Neuronal stem cell (in vitro differentiated cells): ENCODE measurements at regions not wholly inside any gene's neighbourhood (a gene's known extent, or its start where the extent isn't known, plus 50 kb on each side); places are given as distances from the start of the nearest gene placed in this dataset.
"Not testable (repeated sequence)": the region's sequence is repeated elsewhere in the genome, so short reads cannot be mapped to it uniquely, and the experiment has no call there.

Source experiments
- DNase-seq: peaks from one replicate; pipeline ENCODE4 v3.0.0-alpha.2; 2013; ENCODE audit warnings: low spot score
- H2AFZ ChIP-seq: one replicate; pipeline ENCODE4 v1.6.1; 2013; ENCODE audit warnings: mild to moderate bottlenecking, low read length, inconsistent platforms
- H2AK5ac ChIP-seq: 2 replicates; pipeline ENCODE4 v1.6.1; 2013; ENCODE audit warnings: low read depth, mild to moderate bottlenecking, inconsistent platforms, low read length, moderate library complexity, mixed read lengths
- H2BK120ac ChIP-seq: 2 replicates; pipeline ENCODE4 v1.6.1; 2013; ENCODE audit warnings: low read depth, mild to moderate bottlenecking, inconsistent platforms, low read length, moderate library complexity, mixed read lengths
- H2BK12ac ChIP-seq: one replicate; pipeline ENCODE4 v1.6.1; 2013; ENCODE audit warnings: low read length, inconsistent platforms
- H2BK15ac ChIP-seq: 2 replicates; pipeline ENCODE4 v1.6.1; 2013; ENCODE audit warnings: mild to moderate bottlenecking, low read length, inconsistent platforms, mixed read lengths
- H2BK5ac ChIP-seq: one replicate; pipeline ENCODE4 v1.6.1; 2013; ENCODE audit warnings: inconsistent platforms, mild to moderate bottlenecking, low read length, moderate library complexity
- H3K14ac ChIP-seq: one replicate; pipeline ENCODE4 v1.6.1; 2013; ENCODE audit warnings: low read length, inconsistent platforms
- H3K18ac ChIP-seq: 2 replicates; pipeline ENCODE4 v1.6.1; 2013; ENCODE audit warnings: low read length, inconsistent platforms
- H3K23ac ChIP-seq: 2 replicates; pipeline ENCODE4 v1.6.1; 2013; ENCODE audit warnings: low read depth, mild to moderate bottlenecking, mixed read lengths, low read length, inconsistent platforms; ENCODE audit not compliant: poor library complexity
- H3K27ac ChIP-seq: replicated peaks from 3 replicates; pipeline ENCODE4 v1.5.1; 2013; ENCODE audit warnings: low read length, inconsistent platforms
- H3K27me3 ChIP-seq, 3 experiments: 2 replicates each; pipeline ENCODE4 v1.6.1; 2013; ENCODE audit warnings: low read length in 3 of 3, mild to moderate bottlenecking in 2 of 3, inconsistent platforms in 1 of 3, low read depth in 1 of 3, mixed read lengths in 1 of 3, moderate library complexity in 1 of 3; ENCODE audit not compliant: control insufficient read depth in 3 of 3, insufficient read depth in 3 of 3
- H3K36me3 ChIP-seq, 2 donors: replicated peaks in 1 of 2; 2 replicates each; pipeline ENCODE4 v1.6.1; 2013; ENCODE audit warnings: low read length in 2 of 2; ENCODE audit not compliant: control insufficient read depth in 2 of 2, insufficient read depth in 2 of 2
- H3K4ac ChIP-seq: 2 replicates; pipeline ENCODE4 v1.6.1; 2013; ENCODE audit warnings: inconsistent platforms, mild to moderate bottlenecking, low read length, moderate library complexity
- H3K4me1 ChIP-seq, 2 donors: 1 replicate in 1 of 2; 2 replicates in 1 of 2; pipeline ENCODE4 v1.6.1; 2013; ENCODE audit warnings: low read length in 2 of 2, low read depth in 1 of 2; ENCODE audit not compliant: control insufficient read depth in 2 of 2, insufficient read depth in 1 of 2
- H3K4me2 ChIP-seq: one replicate; pipeline ENCODE4 v1.6.1; 2013; ENCODE audit warnings: mild to moderate bottlenecking, low read length, inconsistent platforms; ENCODE audit not compliant: insufficient read depth, poor library complexity, severe bottlenecking
- H3K4me3 ChIP-seq, 2 donors: 2 replicates each; pipeline ENCODE4 v1.5.1; 2013; ENCODE audit warnings: low read length in 2 of 2, mild to moderate bottlenecking in 2 of 2, inconsistent platforms in 1 of 2, moderate library complexity in 1 of 2
- H3K79me1 ChIP-seq: one replicate; pipeline ENCODE4 v1.6.1; 2013; ENCODE audit warnings: low read depth, mild to moderate bottlenecking, inconsistent platforms, low read length, moderate library complexity
- H3K9ac ChIP-seq: one replicate; pipeline ENCODE4 v1.6.1; 2013; ENCODE audit warnings: mild to moderate bottlenecking, low read depth, low read length, inconsistent platforms; ENCODE audit not compliant: poor library complexity
- H3K9me3 ChIP-seq, 2 donors: replicated peaks in 1 of 2; 2 replicates each; pipeline versions ENCODE3 to v1.6.1; 2013; ENCODE audit warnings: low read length in 2 of 2, mild to moderate bottlenecking in 2 of 2, inconsistent platforms in 1 of 2, low read depth in 1 of 2, mixed read lengths in 1 of 2, moderate library complexity in 1 of 2; ENCODE audit not compliant: control insufficient read depth in 2 of 2, insufficient read depth in 1 of 2
- H4K8ac ChIP-seq: one replicate; pipeline ENCODE4 v1.6.1; 2013; ENCODE audit warnings: low read depth, mild to moderate bottlenecking, inconsistent platforms, low read length, moderate library complexity
- H4K91ac ChIP-seq: one replicate; pipeline ENCODE4 v1.6.1; 2013; ENCODE audit warnings: low read length, low read depth, mild to moderate bottlenecking, inconsistent platforms; ENCODE audit not compliant: poor library complexity
- WGBS, 2 donors: extraction: QIAGEN DNeasy Blood & Tissue Kit; methylation state at CpG; one replicate each; pipeline ENCODE4 v1.1.7; 2013; ENCODE audit warnings: missing lambda C conversion rate in 2 of 2, mixed read lengths in 1 of 2; ENCODE audit not compliant: insufficient read length in 2 of 2, insufficient replicate concordance in 1 of 2; ENCODE audit errors: extremely low coverage in 2 of 2; 5-methylcytosine and 5-hydroxymethylcytosine counted together

DNA sequence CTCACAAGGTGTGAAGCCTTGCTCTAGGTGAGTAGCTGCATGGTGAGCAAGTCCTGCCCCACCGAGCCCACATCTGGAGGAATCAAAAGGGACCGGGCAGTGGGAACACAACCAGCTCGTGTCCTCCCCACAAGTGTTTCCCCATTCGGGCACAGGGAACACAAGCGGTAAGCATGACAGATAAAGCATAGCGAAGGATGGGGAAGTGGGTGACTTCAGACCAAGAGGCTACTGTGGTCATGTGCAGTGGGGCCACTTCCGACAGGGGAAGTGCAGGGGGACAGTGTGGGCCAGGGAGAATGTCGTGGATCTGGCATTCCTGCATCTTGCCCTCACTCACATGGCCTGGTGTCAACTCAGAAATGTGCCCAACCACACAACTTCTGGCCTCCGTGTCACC lies 306.2 kb downstream of the FAM72C start:
- Histone ChIP-seq H3K9ac (no peak overlapping the region), H3K79me1 (no peaks in the 10 kb centered on the region), H2AK5ac (no peak overlapping the region), H3K14ac (no peak overlapping the region), H3K4ac (no peak overlapping the region), H3K18ac (no peak overlapping the region), H2BK5ac (no peak overlapping the region), H4K8ac (no peak overlapping the region), H3K27ac (no peak overlapping the region), H2BK120ac (no peak overlapping the region), H4K91ac (no peak overlapping the region), H3K4me1 (no peaks in the 10 kb centered on the region), H2BK12ac (no peak overlapping the region), H3K27me3 (peaks cover 0 to 16% (median 5%) of the 10 kb centered on the region in 3 experiments), H3K4me2 (no peak overlapping the region), H3K4me3 (no peak overlapping the region), H3K36me3 (no peaks in the 10 kb centered on the region), H2BK15ac (no peak overlapping the region), H3K23ac (no peak overlapping the region), H3K9me3 (no peaks in the 10 kb centered on the region), H2AFZ (no peak overlapping the region)
- DNase-seq: no peak
- WGBS, 2 donors: no CpG with 5 or more reads among the region's 9 CpGs

DNA sequence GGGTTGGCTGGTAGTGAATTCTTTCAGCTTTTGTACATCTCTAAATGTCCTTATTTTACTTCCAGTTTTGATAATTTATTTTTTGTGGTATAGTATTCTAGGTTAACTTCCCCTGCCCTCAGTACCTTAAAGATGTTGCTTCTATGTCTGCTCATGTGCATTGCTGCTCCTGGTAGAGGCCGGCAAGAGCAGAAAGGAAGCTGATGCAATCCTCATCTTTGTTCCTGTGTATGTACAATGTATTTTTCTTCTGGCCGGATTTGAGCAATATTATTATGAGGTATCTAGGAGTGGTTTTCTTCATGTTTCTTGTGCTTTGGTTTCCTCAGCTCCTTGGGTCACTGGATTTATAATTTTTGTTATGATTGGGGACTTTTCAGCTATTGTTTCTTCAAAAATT lies 308.7 kb downstream of the FAM72C start:
- peaks cover 0 to 24% (median 5%) of the 10 kb centered on the region in 3 experiments for H3K27me3 ChIP-seq

DNA sequence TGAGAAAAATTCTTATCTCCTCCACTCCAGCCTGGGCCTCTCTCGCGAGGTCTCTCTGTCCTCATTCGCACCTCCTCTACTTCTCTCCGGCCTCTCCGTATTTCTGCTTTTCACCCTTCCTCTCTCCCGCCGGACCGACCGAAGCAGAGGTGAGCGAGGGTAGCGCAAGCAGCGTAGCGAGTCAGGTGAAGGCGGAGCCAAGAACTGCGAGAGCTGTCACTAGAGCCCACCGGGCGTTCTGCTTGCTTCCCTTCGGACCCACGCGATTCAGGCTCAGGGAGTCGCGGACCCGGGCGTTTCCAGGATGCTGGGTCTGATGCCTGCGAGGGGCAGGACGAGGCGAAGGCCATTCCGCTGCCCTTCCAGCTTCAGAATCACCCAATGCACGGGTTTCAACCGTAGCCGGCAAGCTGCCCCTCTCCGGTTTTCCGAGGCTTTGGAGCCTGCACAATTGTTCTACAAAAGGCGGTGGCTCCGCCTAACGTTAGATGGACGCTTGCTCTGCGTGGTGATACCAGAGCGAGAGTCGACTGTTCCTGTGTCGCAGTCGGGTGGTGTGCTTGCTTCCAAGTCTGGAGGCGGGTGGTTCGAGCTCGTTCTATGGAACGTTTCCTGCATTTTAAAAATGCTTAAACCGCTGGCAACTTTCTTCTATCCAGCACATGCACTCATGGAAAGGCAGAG lies 310.2 kb downstream of the FAM72C start:
- no peaks in the 10 kb centered on the region for H3K4me1 ChIP-seq
- no peak overlapping the region for H2BK120ac ChIP-seq
- no peak overlapping the region for H2BK15ac ChIP-seq
- no peak overlapping the region for H3K18ac ChIP-seq
- H3K4me3 ChIP-seq: peak overlapping the region in 1 of 2 donors; percentile 65
- no peaks in the 10 kb centered on the region for H3K36me3 ChIP-seq
- H3K23ac ChIP-seq: no peak overlapping the region
- no peak overlapping the region for H4K91ac ChIP-seq
- H2AK5ac ChIP-seq: no peak overlapping the region
- no peak overlapping the region for H3K4ac ChIP-seq
- peak overlapping the region; percentile 40 for H3K4me2 ChIP-seq
- no peaks in the 10 kb centered on the region for H3K79me1 ChIP-seq
- H4K8ac ChIP-seq: no peak overlapping the region
- H2BK12ac ChIP-seq: no peak overlapping the region
- no peak for DNase-seq
- H2BK5ac ChIP-seq: no peak overlapping the region
- H3K27ac ChIP-seq: no peak overlapping the region
- peaks cover 0 to 24% (median 5%) of the 10 kb centered on the region in 3 experiments for H3K27me3 ChIP-seq
- H3K9me3 ChIP-seq: no peaks in the 10 kb centered on the region
- H2AFZ ChIP-seq: no peak overlapping the region
- no CpG with 5 or more reads among the region's 47 CpGs for WGBS, 2 donors
- no peak overlapping the region for H3K14ac ChIP-seq
- H3K9ac ChIP-seq: no peak overlapping the region

More for the DNA sequence above, 308.7 kb downstream of the FAM72C start:
- H3K4ac ChIP-seq, H3K18ac ChIP-seq, H4K8ac ChIP-seq, H2BK15ac ChIP-seq, H4K91ac ChIP-seq, H3K23ac ChIP-seq, H2BK12ac ChIP-seq, H3K4me1 ChIP-seq, H3K27ac ChIP-seq, H2AFZ ChIP-seq, H2BK5ac ChIP-seq, H3K79me1 ChIP-seq, H3K9ac ChIP-seq, H3K4me2 ChIP-seq, DNase-seq, H3K4me3 ChIP-seq, H2AK5ac ChIP-seq, H3K9me3 ChIP-seq, H3K36me3 ChIP-seq, H3K14ac ChIP-seq, H2BK120ac ChIP-seq: not testable (repeated sequence)
- no CpG with 5 or more reads among the region's 2 CpGs for WGBS, 2 donors

DNA sequence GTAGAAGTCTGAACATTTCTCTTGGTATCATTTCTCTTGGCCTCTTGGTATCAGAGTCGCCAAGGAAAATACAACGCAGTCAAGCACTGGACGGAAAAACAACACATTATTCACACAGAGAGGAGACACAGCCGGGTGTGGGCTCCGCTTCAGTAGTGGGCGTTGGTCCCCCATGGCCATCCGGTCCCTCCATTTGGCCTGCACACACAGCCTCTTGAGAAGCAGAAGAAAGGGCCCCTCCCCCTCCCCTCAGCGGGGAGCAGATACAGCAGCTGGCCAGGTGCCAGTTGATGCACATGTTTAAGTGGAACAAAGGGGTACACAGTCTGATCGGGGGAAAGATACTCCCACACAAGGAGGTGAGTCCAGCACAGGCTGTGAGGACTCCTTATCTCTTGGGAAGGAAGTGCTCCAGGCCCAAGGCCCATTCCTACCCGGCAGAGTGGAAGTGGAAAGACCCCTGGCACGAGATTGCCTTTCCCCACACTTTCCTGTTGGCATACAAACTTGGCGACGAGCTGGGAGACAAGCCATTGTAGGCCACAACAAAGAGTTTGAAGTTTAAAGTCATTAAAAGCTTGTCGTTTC lies 311.3 kb downstream of the FAM72C start:
- Histone ChIP-seq H2BK15ac (no peak overlapping the region), H2AFZ (no peak overlapping the region), H3K27me3 (peaks cover 0 to 24% (median 5%) of the 10 kb centered on the region in 3 experiments), H3K4me3 (no peak overlapping the region), H2BK12ac (no peak overlapping the region), H3K9ac (no peak overlapping the region), H3K18ac (no peak overlapping the region), H3K79me1 (no peaks in the 10 kb centered on the region), H3K14ac (no peak overlapping the region), H4K8ac (no peak overlapping the region), H3K36me3 (no peaks in the 10 kb centered on the region), H3K27ac (no peak overlapping the region), H3K4me1 (no peaks in the 10 kb centered on the region), H3K9me3 (no peaks in the 10 kb centered on the region), H2BK5ac (no peak overlapping the region), H2AK5ac (no peak overlapping the region), H3K23ac (no peak overlapping the region), H3K4me2 (no peak overlapping the region), H4K91ac (no peak overlapping the region), H2BK120ac (no peak overlapping the region), H3K4ac (no peak overlapping the region)
- no peak for DNase-seq
- WGBS, 2 donors: no CpG with 5 or more reads among the region's 14 CpGs
